Prostate gland (tissue), 2 donors: ENCODE measurements at regions not wholly inside any gene's neighbourhood (a gene's known extent, or its start where the extent isn't known, plus 50 kb on each side); places are given as distances from the start of the nearest gene placed in this dataset.

ENCODE experiments used
- DNase-seq: peaks from one replicate; pipeline ENCODE4 v3.0.0-alpha.2; 2019; ENCODE audit warnings: low spot score
- H3K27ac ChIP-seq, 2 donors: fragments of 200-600 bp; sonication (generic); 2 replicates each; pipeline ENCODE4 v1.5.1; 2017 to 2019
- H3K27me3 ChIP-seq: fragments of 200-600 bp; sonication (generic); replicated peaks from 2 replicates; pipeline ENCODE4 v1.5.1; 2019; ENCODE audit not compliant: insufficient read depth
- H3K36me3 ChIP-seq, 2 donors: fragments of 200-600 bp; sonication (generic); 1 replicate in 1 of 2; 2 replicates in 1 of 2; pipeline versions ENCODE4 v1.5.1 to v1.8.1; 2017 to 2019
- H3K4me1 ChIP-seq: fragments of 200-600 bp; sonication (generic); replicated peaks from 2 replicates; pipeline ENCODE4 v1.5.1; 2019
- H3K4me3 ChIP-seq, 2 donors: fragments of 200-600 bp; sonication (generic); 2 replicates each; pipeline ENCODE4 v1.5.1; 2017 to 2019
- H3K9me3 ChIP-seq: fragments of 200-600 bp; sonication (generic); 2 replicates; pipeline ENCODE4 v1.5.1; 2017
- CTCF ChIP-seq, 4 experiments: fragments of 200-600 bp in 2 of 4; fragments of 450-650 bp in 2 of 4; sonication (generic) in 2 of 4; IDR thresholded peaks; 1 replicate in 3 of 4; 2 replicates in 1 of 4; pipeline ENCODE4 v1.5.1; 2016 to 2019; ENCODE audit warnings: antibody characterized with exemption in 4 of 4, mild to moderate bottlenecking in 2 of 4, moderate library complexity in 2 of 4
- POLR2A ChIP-seq: fragments of 450-650 bp; IDR thresholded peaks from one replicate; pipeline ENCODE4 v1.6.1; 2016; ENCODE audit warnings: antibody characterized with exemption, mild to moderate bottlenecking
- POLR2AphosphoS5 ChIP-seq: sonication (generic); formaldehyde crosslinking; IDR thresholded peaks from one replicate; pipeline ENCODE4 v1.6.1; 2017; ENCODE audit warnings: antibody characterized with exemption
- WGBS: methylation state at CpG from one replicate; pipeline ENCODE4 v1.1.5; 2018; 5-methylcytosine and 5-hydroxymethylcytosine counted together
- intact Hi-C: fragments of 100-400 bp; cut with DNase I; formaldehyde crosslinking; loops from one replicate; pipeline ENCODE4 v1.14.2; 2022

DNA sequence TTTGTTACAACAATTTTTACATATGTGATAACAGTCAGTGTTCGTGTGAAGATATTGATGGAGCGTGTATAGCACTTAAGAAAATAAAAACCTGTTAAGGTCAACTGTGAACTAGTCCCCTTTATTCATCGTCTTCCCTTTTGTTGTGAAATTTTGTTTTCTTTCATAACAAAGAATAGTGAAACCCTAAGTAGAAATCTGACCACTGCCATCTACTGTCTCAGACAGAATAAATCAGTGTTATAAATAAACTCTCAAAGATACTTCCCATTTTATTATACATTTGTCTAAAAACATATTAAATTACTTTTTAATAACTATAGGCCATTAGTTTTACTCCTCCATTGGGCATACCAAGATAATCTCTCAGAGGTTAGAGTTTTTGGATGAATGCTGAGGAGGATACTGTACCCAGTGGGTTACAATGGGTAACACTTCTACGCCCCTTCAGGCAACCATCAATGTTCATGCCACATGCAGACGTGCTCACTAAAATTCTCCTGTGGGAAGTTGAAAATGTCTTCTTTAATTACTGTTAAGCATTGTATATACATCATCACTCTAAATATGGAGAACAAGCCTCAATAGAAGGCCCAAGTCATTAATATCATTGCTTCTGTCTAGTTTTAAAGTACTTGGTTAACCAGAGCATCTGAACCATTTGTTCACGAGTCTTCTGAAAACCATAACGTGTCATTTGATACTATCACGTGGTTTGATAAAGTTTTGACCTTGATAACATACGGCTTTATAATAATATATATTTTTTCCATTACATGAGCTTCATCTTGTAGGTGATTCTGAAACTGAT lies 171.2 kb downstream of the TMA16 start:
- WGBS, result 85% methylated on average over 9 of the region's 9 CpGs
- intact Hi-C loops, result no loop called here
- Histone ChIP-seq H3K9me3 (no peaks in the 10 kb centered on the region), H3K4me3 (no peak overlapping the region), H3K4me1 (no peaks in the 10 kb centered on the region), H3K36me3 (no peaks in the 10 kb centered on the region), H3K27ac (no peak overlapping the region), H3K27me3 (no peaks in the 10 kb centered on the region)
- TF ChIP-seq CTCF (IDR thresholded peaks at IDR 0.05) (no peak), POLR2A (no peak), POLR2AphosphoS5 (no peak)
- no peak for DNase-seq

GRCh38 chr4:163666332-163666873 lies 171.9 kb downstream of the TMA16 start:
- no peaks in the 10 kb centered on the region for H3K9me3 ChIP-seq
- no peaks in the 10 kb centered on the region for H3K4me1 ChIP-seq
- H3K4me3 ChIP-seq, result no peak overlapping the region
- intact Hi-C loops, result no loop called here
- TF ChIP-seq POLR2A (no peak), POLR2AphosphoS5 (no peak), CTCF (IDR thresholded peaks at IDR 0.05) (no peak)
- H3K27me3 ChIP-seq, result no peaks in the 10 kb centered on the region
- H3K27ac ChIP-seq, result no peak overlapping the region
- H3K36me3 ChIP-seq, result no peaks in the 10 kb centered on the region
- DNase-seq, result no peak

DNA sequence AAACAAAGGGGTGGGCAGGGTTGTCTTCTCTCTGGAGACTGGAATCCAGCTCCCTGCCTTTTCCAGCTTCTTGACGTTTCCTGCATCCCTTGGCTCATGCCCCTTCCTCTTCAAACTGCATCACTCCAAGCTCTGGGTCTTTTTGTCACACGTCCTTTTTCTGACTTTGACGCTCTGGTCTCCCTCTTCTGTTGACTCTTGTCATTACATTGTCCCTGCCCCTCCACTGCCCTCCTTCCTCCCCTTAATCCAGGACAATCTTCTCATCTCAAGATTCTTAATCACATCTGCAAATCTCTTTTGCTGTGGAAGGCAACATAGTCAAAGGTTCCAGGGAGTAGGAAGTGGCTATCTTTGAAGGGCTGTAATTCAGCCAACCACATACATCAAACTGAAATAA lies 178.3 kb downstream of the TMA16 start:
- Histone ChIP-seq H3K36me3 (no peaks in the 10 kb centered on the region), H3K27me3 (no peaks in the 10 kb centered on the region), H3K27ac (no peak overlapping the region), H3K4me1 (no peaks in the 10 kb centered on the region), H3K4me3 (no peak overlapping the region), H3K9me3 (no peaks in the 10 kb centered on the region)
- no peak for DNase-seq
- TF ChIP-seq POLR2AphosphoS5 (no peak), CTCF (IDR thresholded peaks at IDR 0.05) (no peak), POLR2A (no peak)
- 83% methylated on average over 3 of the region's 3 CpGs for WGBS
- intact Hi-C loops, result no loop called here

DNA sequence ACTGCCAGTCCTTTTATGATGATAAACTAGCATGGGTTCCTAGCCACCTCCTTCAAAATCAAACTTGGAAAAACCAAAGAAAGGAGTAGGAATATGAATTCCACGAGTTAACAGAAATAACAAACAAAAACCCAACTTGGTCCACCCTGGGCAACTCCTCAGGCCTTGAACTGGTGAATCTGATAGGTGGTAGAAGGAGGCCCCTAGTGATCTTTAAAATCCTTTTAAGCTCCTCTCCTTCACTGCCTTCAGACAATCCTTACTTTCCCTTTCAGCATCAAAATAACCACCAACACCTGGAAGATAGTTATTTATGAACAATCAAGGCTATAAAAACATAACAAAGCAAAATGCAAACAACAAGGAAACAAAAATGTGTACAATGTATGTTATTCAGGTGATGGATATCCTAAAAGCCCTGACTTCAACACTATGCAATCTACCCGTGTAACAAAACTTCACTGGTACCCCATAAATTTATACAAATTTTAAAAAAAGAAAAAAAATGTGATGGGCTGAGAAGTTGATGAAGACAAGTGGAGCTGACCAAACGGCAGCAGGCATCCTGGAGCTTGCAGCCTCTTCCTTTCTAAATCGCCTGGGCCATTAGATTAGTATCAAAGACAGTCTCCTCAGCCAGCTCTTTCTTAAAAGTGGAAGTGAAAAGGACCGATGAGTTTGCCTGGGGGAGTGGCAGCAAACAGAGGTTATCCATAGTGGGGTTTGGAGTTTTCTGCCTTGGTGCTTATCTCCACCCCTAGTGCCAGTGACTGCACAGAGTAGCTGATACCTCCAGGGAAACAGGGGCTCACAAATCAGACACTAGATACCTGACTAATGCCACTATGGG lies 179.6 kb downstream of the TMA16 start:
- WGBS, result 36% methylated on average over 5 of the region's 5 CpGs
- DNase-seq, result no peak

More for the DNA sequence above, 179.6 kb downstream of the TMA16 start:
- Histone ChIP-seq H3K9me3 (no peaks in the 10 kb centered on the region), H3K4me1 (no peaks in the 10 kb centered on the region), H3K27ac (no peak overlapping the region), H3K36me3 (no peaks in the 10 kb centered on the region), H3K4me3 (no peak overlapping the region), H3K27me3 (no peaks in the 10 kb centered on the region)
- intact Hi-C loops, result no loop called here
- TF ChIP-seq POLR2AphosphoS5 (no peak), CTCF (IDR thresholded peaks at IDR 0.05) (no peak), POLR2A (no peak)
